Peyer's patch (tissue), 4 donors: ENCODE measurements at regions not wholly inside any gene's neighbourhood (a gene's known extent, or its start where the extent isn't known, plus 50 kb on each side); places are given as distances from the start of the nearest gene placed in this dataset.

ENCODE experiments used
- CTCF ChIP-seq, 6 experiments: fragments of 450-650 bp in 4 of 6; fragments of 200-600 bp in 2 of 6; sonication (generic) in 1 of 6; IDR thresholded peaks; one replicate each; pipeline ENCODE4 v1.5.1; 2017 to 2019; ENCODE audit warnings: antibody characterized with exemption in 6 of 6, mild to moderate bottlenecking in 3 of 6, moderate library complexity in 1 of 6
- POLR2A ChIP-seq, 2 donors: fragments of 450-650 bp; IDR thresholded peaks; one replicate each; pipeline ENCODE4 v1.5.1; 2017; ENCODE audit warnings: antibody characterized with exemption in 2 of 2, mild to moderate bottlenecking in 2 of 2, moderate library complexity in 2 of 2

- TF ChIP-seq CTCF (IDR thresholded peaks at IDR 0.05): no peak
- no peak for TF ChIP-seq POLR2A (IDR thresholded peaks at IDR 0.05)
Observed at GRCh38 chr4:104969394-104970082, 177.1 kb upstream of the TET2 start.
